GM19452 (cell line): ENCODE measurements at regions not wholly inside any gene's neighbourhood (a gene's known extent, or its start where the extent isn't known, plus 50 kb on each side); places are given as distances from the start of the nearest gene placed in this dataset.

Experiments used
- ATAC-seq: cut with Tn5 transposase; IDR thresholded peaks from one replicate; pipeline ENCODE4 v1.9.1; 2021; ENCODE audit not compliant: unreplicated experiment

- ATAC-seq: peak; percentile 63
Observed at GRCh38 chr5:60340965-60341471, 358.9 kb downstream of the DEPDC1B start.

- no peak for ATAC-seq
Observed at GRCh38 chr5:60340326-60340725, 359.6 kb downstream of the DEPDC1B start.

- no peak for ATAC-seq
Observed at GRCh38 chr5:60339691-60340201, 360.2 kb downstream of the DEPDC1B start.

DNA sequence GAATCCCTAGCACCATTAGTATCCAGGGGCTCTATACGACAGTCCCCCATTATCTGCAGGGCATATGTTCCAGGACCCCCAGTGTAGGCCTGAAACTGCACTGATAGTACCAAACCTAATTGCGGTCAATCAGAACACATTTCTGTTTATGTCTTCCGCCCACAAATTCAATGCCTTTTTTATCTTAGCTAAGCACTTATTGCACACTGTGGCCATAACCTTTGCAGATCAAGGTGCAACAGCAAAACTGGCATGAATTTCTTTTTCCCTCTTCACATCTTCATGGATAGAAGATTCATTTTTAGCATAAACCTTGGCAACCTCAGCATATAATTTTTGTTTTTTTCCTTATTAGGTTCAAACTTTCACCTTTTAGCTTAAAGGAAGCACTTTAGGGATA, 361.1 kb downstream of the DEPDC1B start:
- no peak for ATAC-seq

- ATAC-seq: no peak
Observed at GRCh38 chr5:60336491-60336890, 363.5 kb downstream of the DEPDC1B start.

DNA sequence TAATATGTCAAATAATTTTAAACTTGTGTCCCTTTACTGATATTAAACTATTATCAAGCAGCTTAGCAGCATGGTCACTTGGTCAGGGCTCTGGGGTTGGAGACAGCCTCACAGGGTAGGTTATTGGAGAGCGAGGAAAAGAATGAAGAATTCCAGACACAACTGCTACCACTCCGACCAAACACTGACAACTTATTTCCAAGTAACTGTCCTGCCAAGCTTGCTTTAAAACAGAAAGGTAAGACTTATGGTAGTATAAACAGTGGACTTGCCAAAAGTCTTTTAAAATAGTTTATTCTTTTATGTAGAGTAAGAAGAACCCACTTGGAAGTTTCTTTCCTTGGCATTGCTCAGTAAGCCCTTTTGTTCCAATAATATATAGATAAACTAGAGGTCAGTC, 364.1 kb downstream of the DEPDC1B start:
- no peak for ATAC-seq

- ATAC-seq: no peak
Observed at GRCh38 chr5:60334281-60334713, 365.7 kb downstream of the DEPDC1B start.

DNA sequence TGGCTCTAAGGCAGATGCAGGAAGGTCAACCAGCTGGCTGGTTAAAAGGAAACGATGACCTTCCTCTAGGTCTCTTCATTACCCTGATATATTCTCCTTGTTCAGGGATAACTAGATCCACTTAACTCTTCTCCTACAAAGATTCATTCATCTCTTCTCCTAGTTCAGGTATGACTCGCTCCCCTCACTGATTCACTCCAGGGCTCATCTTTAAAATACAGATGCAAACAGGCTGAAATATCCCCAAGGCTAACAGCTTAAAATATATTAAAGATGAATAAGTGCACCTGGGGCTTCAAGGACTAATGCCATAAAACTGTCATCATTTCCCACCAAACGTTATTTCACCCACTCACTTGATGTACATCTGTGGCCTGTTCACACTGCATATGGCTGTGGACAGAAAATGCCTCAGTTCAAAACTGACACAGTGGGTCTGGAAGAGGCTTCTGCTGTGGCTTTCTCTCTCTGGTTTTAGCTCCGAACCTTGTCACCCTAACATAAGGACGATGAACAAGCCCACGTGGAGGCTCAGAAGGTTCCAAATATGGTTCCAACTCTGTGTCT, 366.9 kb downstream of the DEPDC1B start:
- ATAC-seq: no peak

- ATAC-seq: no peak
Observed at GRCh38 chr5:60332244-60333004, 367.5 kb downstream of the DEPDC1B start.

DNA sequence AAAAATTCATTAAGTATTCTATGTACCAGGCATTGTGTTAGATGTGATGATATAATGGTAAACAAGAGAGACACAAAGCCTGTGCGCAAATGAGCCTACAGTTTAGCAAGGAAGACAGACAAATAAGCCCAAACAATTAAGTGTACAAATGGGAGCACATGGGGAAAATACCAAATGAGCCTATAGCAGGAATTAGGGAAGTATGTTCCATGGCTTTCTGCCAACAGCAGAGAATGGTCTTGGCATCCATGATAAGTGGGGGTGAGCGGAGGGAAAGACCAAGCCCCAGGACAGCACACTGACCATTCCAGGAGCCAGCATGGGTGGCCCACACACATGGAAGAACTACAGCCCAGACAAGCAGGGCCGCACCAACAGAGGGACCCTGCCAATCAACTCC, 369.7 kb downstream of the DEPDC1B start:
- no peak for ATAC-seq

- no peak for ATAC-seq
Observed at GRCh38 chr5:60325870-60326269, 374.1 kb downstream of the DEPDC1B start.

DNA sequence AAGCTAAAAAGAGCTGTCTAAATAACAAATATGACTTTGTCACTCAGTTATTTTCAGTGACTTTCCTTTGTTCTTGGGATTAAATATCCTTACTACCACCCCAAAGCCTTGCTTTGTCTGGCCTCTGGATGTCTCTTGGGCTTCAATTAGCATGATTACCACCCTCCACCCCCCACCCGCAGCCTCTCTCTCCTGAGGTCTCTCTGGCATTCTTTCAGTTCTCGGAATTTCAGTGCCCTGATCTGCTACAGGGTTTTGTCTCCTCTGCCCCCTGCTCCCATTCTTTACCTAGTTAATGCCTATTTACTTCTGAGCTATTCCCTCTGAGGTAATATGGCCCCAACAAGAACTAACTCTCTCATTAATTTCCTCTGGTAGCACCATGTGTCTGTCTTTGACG, 376.4 kb downstream of the DEPDC1B start:
- ATAC-seq: no peak

- no peak for ATAC-seq
Observed at GRCh38 chr5:60312098-60312497, 387.9 kb downstream of the DEPDC1B start.

DNA sequence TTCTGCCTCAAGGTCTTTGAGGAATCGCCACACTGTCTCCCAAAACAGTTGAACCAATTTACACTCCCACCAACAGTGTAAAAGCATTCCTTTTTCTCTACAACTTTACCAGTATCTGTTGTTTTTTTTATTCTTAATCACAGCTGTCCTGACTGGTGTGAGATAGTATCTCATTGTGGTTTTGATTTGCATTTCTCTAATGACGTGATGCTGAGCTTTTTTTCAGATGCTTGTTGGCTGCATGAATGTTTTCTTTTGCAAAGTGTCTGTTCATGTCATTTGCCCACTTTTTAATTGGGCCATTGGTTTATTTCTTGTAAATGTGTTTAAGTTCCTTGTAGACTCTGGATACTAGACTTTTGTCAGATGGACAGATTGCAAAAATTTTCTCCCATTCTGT, 400.0 kb downstream of the DEPDC1B start:
- ATAC-seq: no peak

DNA sequence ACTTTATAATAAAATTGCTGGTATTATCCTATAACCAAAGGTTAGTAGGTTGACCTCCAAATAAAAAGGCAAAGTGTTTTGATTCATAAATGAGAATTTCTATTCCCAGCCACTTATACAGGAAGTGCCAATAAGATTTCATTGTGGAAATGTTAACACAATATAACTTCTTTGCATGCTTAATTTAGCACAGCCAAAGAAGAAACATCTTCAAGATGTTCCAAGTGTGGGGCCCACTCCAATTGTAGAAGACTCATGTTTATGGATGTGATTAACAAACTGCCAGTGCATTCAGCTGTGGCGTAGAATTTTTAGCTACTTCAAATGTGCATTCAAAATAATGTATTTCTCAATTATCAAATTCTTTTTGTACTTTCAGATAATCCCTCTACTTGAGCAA, 402.3 kb downstream of the DEPDC1B start:
- no peak for ATAC-seq

GRCh38 chr5:60295423-60295822, 401.9 kb upstream of the PDE4D start:
- no peak for ATAC-seq

GRCh38 chr5:60293518-60293917, 400.0 kb upstream of the PDE4D start:
- ATAC-seq: no peak

DNA sequence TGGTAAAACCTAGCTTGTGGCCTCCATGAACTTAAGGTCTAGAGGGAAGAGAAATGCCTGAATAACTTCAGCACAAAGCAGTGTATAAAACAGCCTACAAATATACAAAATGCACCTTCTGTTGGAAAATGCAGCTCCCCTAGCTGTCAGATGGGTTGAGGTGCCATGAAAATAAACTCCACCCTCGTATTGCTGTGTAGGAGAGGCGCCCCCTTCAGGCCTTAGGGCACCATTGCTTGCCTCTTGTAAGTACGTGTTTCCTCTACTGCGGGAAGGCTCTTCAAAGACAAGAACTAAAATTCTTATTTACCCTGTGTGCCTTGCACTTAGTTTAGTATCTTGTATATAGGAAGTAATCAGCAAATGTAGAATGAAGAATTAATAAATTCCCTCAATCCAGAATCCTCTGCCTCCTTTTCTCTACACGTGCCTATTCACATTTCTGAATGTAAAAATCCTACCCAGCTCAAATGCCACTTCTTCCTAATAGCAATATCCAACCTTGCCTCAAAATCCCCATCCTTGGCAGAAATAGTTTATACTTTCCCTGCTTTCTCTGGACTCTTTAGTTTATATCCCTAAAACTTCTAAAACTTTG, 393.7 kb upstream of the PDE4D start:
- ATAC-seq: peak; percentile 89

GRCh38 chr5:60285910-60286309, 392.4 kb upstream of the PDE4D start:
- no peak for ATAC-seq

DNA sequence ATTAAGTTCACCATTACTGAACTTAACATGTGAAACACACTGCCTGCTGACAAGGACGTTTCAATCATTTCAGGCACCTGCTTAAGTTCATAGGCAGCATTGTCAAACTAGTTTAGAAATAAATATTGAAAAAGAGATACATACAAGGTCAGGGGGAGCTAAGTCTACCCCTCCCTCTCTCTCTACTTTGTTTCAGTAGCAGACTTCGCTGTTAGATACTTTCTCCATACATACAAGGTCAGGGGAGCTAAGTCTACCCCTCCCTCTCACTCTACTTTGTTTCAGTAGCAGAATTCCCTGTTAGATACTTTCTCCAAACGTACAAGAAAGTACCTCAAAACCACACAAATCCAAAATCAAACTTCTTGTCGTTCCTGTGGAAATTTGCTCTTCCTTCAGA, 387.4 kb upstream of the PDE4D start:
- no peak for ATAC-seq

DNA sequence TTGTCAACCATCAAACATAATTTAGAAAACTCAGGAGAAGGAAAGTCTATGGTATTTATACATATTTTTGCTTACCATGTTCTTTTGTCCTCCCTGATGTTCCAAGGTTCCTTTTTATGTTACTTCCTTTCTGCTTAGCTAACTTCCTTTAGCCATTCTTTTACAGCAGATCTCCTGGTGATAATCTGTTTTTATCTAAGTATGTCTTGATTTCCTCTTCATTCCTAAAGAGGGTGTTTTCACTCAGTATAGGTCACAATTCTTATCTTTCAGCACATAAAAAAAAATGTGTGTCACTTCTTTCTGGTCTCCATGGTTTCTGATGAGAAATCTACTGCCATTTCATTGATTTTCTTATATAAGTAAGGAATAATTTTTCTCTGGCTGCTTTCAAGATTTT, 384.4 kb upstream of the PDE4D start:
- no peak for ATAC-seq

GRCh38 chr5:60274747-60275146, 381.2 kb upstream of the PDE4D start:
- ATAC-seq: no peak
